HEK293 (cell line): ENCODE measurements at regions not wholly inside any gene's neighbourhood (a gene's known extent, or its start where the extent isn't known, plus 50 kb on each side); places are given as distances from the start of the nearest gene placed in this dataset.

Experiments
- CTCF ChIA-PET: fragments of 350-600 bp; formaldehyde crosslinking; extraction: SDS; loops from one replicate; lab custom pipeline; 2021; ENCODE audit warnings: antibody characterized with exemption; lab: Yijun Ruan, JAX
- POLR2A ChIA-PET: fragments of 300-600 bp; formaldehyde crosslinking; extraction: SDS; loops from one replicate; lab custom pipeline; 2020; ENCODE audit warnings: antibody characterized with exemption, inconsistent platforms; lab: Yijun Ruan, JAX
- H3K27ac ChIP-seq: fragments of 200-500 bp; sonication (Bioruptor generic); 2 replicates; pipeline ENCODE4 v1.5.1; 2014; ENCODE audit warnings: low read depth, low read length, control low read depth, inconsistent platforms; ENCODE audit errors: extremely low read depth
- H3K36me3 ChIP-seq, 2 experiments: fragments of 200-500 bp in 1 of 2; sonication (Bioruptor generic) in 1 of 2; 1 replicate in 1 of 2; 2 replicates in 1 of 2; pipeline ENCODE4 v1.5.1; 2014 to 2017; ENCODE audit warnings: inconsistent platforms in 2 of 2, low read length in 2 of 2; ENCODE audit not compliant: control insufficient read depth in 2 of 2, insufficient read depth in 1 of 2
- H3K4me1 ChIP-seq: fragments of 200-500 bp; sonication (Bioruptor generic); 2 replicates; pipeline ENCODE4 v1.5.1; 2014; ENCODE audit warnings: mild to moderate bottlenecking, low read length, inconsistent platforms; ENCODE audit not compliant: control insufficient read depth, insufficient read depth
- H3K4me3 ChIP-seq: 2 replicates; pipeline ENCODE4 v1.5.1; 2011; ENCODE audit warnings: low read depth, mild to moderate bottlenecking, control low read depth, low read length, moderate library complexity
- H3K9me3 ChIP-seq: fragments of 200-500 bp; sonication (Bioruptor generic); 2 replicates; pipeline ENCODE4 v1.5.1; 2014; ENCODE audit warnings: low read depth, low read length, inconsistent platforms; ENCODE audit not compliant: control insufficient read depth, insufficient read depth
- BCL11B ChIP-seq: fragments of 450-650 bp; formaldehyde crosslinking; IDR thresholded peaks from 2 replicates; pipeline ENCODE4 v1.5.1; 2016; ENCODE audit warnings: low read depth, missing biosample characterization, missing genetic modification characterization
- GLI2 ChIP-seq: fragments of 450-650 bp; formaldehyde crosslinking; IDR thresholded peaks from 2 replicates; pipeline ENCODE4; 2017; ENCODE audit warnings: missing biosample characterization, missing genetic modification characterization, low read depth, borderline replicate concordance
- GLI4 ChIP-seq: fragments of 450-650 bp; formaldehyde crosslinking; IDR thresholded peaks from 2 replicates; pipeline ENCODE4 v1.5.1; 2016; ENCODE audit warnings: missing biosample characterization, missing genetic modification characterization
- HOXC10 ChIP-seq: sonication (generic); formaldehyde crosslinking; IDR thresholded peaks from 2 replicates; pipeline ENCODE4 v1.8.1; 2023; ENCODE audit warnings: mild to moderate bottlenecking, missing genetic modification reagents
- MEIS1 ChIP-seq: sonication (generic); formaldehyde crosslinking; IDR thresholded peaks from 2 replicates; pipeline ENCODE4 v1.8.1; 2022; ENCODE audit warnings: missing genetic modification reagents, mild to moderate bottlenecking, borderline replicate concordance
- SALL2 ChIP-seq: fragments of 450-650 bp; formaldehyde crosslinking; IDR thresholded peaks from 2 replicates; pipeline ENCODE4 v1.5.0; 2017; ENCODE audit warnings: missing biosample characterization, mild to moderate bottlenecking, missing genetic modification characterization, borderline replicate concordance
- SCRT1 ChIP-seq: fragments of 450-650 bp; formaldehyde crosslinking; IDR thresholded peaks from 2 replicates; pipeline ENCODE4 v1.5.1; 2016; ENCODE audit warnings: missing biosample characterization, missing genetic modification characterization, borderline replicate concordance
- ZBTB11 ChIP-seq: fragments of 450-650 bp; formaldehyde crosslinking; conservative IDR thresholded peaks from 2 replicates; pipeline ENCODE4 v1.5.1; 2016; ENCODE audit warnings: low read depth, missing biosample characterization, missing genetic modification characterization
- ZBTB21 ChIP-seq: fragments of 450-650 bp; formaldehyde crosslinking; IDR thresholded peaks from 2 replicates; pipeline ENCODE4 v1.5.1; 2017; ENCODE audit warnings: missing biosample characterization, missing genetic modification characterization
- ZFP3 ChIP-seq: fragments of 450-650 bp; formaldehyde crosslinking; IDR thresholded peaks from 2 replicates; pipeline ENCODE4 v1.5.1; 2016; ENCODE audit warnings: low read depth, missing biosample characterization, missing genetic modification characterization
- ZNF121 ChIP-seq: fragments of 450-650 bp; formaldehyde crosslinking; IDR thresholded peaks from 2 replicates; pipeline ENCODE4 v1.5.1; 2016; ENCODE audit warnings: missing biosample characterization, missing genetic modification characterization
- ZNF132 ChIP-seq: fragments of 450-650 bp; formaldehyde crosslinking; IDR thresholded peaks from 2 replicates; pipeline ENCODE4 v1.5.1; 2017; ENCODE audit warnings: missing biosample characterization, missing genetic modification characterization, borderline replicate concordance
- ZNF140 ChIP-seq: fragments of 450-650 bp; formaldehyde crosslinking; IDR thresholded peaks from 2 replicates; pipeline ENCODE4 v1.5.1; 2016; ENCODE audit warnings: missing biosample characterization, missing genetic modification characterization
- ZNF19 ChIP-seq: fragments of 450-650 bp; formaldehyde crosslinking; IDR thresholded peaks from 2 replicates; pipeline ENCODE4; 2016; ENCODE audit warnings: missing biosample characterization, missing genetic modification characterization, low read depth
- ZNF311 ChIP-seq: fragments of 450-650 bp; formaldehyde crosslinking; IDR thresholded peaks from 2 replicates; pipeline ENCODE4 v1.5.1; 2017; ENCODE audit warnings: missing biosample characterization, missing genetic modification characterization, borderline replicate concordance
- ZNF341 ChIP-seq: fragments of 450-650 bp; formaldehyde crosslinking; IDR thresholded peaks from 2 replicates; pipeline ENCODE4; 2016; ENCODE audit warnings: low read depth, missing biosample characterization, missing genetic modification characterization
- ZNF394 ChIP-seq: fragments of 450-650 bp; formaldehyde crosslinking; IDR thresholded peaks from 2 replicates; pipeline ENCODE4 v1.5.1; 2016; ENCODE audit warnings: missing biosample characterization, missing genetic modification characterization, mild to moderate bottlenecking, moderate library complexity, borderline replicate concordance
- ZNF423 ChIP-seq: fragments of 450-650 bp; formaldehyde crosslinking; IDR thresholded peaks from 2 replicates; pipeline ENCODE4 v1.5.1; 2016; ENCODE audit warnings: missing biosample characterization, missing genetic modification characterization
- ZNF501 ChIP-seq: fragments of 450-650 bp; formaldehyde crosslinking; IDR thresholded peaks from 2 replicates; pipeline ENCODE4 v1.5.1; 2016; ENCODE audit warnings: missing biosample characterization, missing genetic modification characterization
- ZNF610 ChIP-seq: fragments of 450-650 bp; formaldehyde crosslinking; IDR thresholded peaks from 2 replicates; pipeline ENCODE4 v1.5.1; 2016; ENCODE audit warnings: missing biosample characterization, missing genetic modification characterization, borderline replicate concordance
- TF ChIP-seq, protein P1 (sequence below): fragments of 450-650 bp; formaldehyde crosslinking; IDR thresholded peaks from 2 replicates; pipeline ENCODE4 v1.5.1; 2016; ENCODE audit warnings: missing biosample characterization, missing genetic modification characterization
- TF ChIP-seq, protein P2 (sequence below): fragments of 450-650 bp; formaldehyde crosslinking; IDR thresholded peaks from 2 replicates; pipeline ENCODE4 v1.5.1; 2016; ENCODE audit warnings: missing biosample characterization, missing genetic modification characterization, borderline replicate concordance
- TF ChIP-seq, protein P3 (sequence below): fragments of 450-650 bp; formaldehyde crosslinking; IDR thresholded peaks from 2 replicates; pipeline ENCODE4 v1.5.1; 2016; ENCODE audit warnings: missing biosample characterization, missing genetic modification characterization, borderline replicate concordance

GRCh38 chr6:155694419-155694790 lies 238.8 kb upstream of the NOX3 start (continued):
- TF ChIP-seq ZBTB11 (tag by site-specific recombination) (no peak), ZFP3 (tag by site-specific recombination) (no peak), BCL11B (no peak), HOXC10 (CRISPR knock-in tag) (no peak), ZNF19 (tag by site-specific recombination) (no peak), ZNF132 (tag by site-specific recombination) (no peak), MEIS1 (no peak), ZNF311 (no peak), GLI2 (tag by site-specific recombination) (no peak), ZNF610 (tag by site-specific recombination) (no peak), ZNF394 (tag by site-specific recombination) (no peak)

- POLR2A ChIA-PET = no interaction called here
- Histone ChIP-seq H3K36me3 (no peaks in the 10 kb centered on the region), H3K9me3 (no peaks in the 10 kb centered on the region), H3K27ac (no peak overlapping the region), H3K4me1 (no peaks in the 10 kb centered on the region), H3K4me3 (no peak overlapping the region)
- CTCF ChIA-PET = interaction anchor here (0.8 kb wide), 1 partner anchor 7 kb away, joined by 4 read pairs; no protein-coding TSS in a partner anchor
- TF ChIP-seq GLI4 = no peak
- no peak for TF ChIP-seq SCRT1 (tag by site-specific recombination)
- TF ChIP-seq, protein P1, sequence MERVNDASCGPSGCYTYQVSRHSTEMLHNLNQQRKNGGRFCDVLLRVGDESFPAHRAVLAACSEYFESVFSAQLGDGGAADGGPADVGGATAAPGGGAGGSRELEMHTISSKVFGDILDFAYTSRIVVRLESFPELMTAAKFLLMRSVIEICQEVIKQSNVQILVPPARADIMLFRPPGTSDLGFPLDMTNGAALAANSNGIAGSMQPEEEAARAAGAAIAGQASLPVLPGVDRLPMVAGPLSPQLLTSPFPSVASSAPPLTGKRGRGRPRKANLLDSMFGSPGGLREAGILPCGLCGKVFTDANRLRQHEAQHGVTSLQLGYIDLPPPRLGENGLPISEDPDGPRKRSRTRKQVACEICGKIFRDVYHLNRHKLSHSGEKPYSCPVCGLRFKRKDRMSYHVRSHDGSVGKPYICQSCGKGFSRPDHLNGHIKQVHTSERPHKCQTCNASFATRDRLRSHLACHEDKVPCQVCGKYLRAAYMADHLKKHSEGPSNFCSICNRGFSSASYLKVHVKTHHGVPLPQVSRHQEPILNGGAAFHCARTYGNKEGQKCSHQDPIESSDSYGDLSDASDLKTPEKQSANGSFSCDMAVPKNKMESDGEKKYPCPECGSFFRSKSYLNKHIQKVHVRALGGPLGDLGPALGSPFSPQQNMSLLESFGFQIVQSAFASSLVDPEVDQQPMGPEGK (tag by site-specific recombination) = no peak
- no peak for TF ChIP-seq ZNF423 (tag by site-specific recombination)
- TF ChIP-seq ZNF121 (tag by site-specific recombination) = no peak
- no peak for TF ChIP-seq ZNF140 (tag by site-specific recombination)
- no peak for TF ChIP-seq ZBTB21 (tag by site-specific recombination)
- TF ChIP-seq ZNF501 (tag by site-specific recombination) = no peak
- TF ChIP-seq SALL2 (tag by site-specific recombination) = no peak
- TF ChIP-seq, protein P2, sequence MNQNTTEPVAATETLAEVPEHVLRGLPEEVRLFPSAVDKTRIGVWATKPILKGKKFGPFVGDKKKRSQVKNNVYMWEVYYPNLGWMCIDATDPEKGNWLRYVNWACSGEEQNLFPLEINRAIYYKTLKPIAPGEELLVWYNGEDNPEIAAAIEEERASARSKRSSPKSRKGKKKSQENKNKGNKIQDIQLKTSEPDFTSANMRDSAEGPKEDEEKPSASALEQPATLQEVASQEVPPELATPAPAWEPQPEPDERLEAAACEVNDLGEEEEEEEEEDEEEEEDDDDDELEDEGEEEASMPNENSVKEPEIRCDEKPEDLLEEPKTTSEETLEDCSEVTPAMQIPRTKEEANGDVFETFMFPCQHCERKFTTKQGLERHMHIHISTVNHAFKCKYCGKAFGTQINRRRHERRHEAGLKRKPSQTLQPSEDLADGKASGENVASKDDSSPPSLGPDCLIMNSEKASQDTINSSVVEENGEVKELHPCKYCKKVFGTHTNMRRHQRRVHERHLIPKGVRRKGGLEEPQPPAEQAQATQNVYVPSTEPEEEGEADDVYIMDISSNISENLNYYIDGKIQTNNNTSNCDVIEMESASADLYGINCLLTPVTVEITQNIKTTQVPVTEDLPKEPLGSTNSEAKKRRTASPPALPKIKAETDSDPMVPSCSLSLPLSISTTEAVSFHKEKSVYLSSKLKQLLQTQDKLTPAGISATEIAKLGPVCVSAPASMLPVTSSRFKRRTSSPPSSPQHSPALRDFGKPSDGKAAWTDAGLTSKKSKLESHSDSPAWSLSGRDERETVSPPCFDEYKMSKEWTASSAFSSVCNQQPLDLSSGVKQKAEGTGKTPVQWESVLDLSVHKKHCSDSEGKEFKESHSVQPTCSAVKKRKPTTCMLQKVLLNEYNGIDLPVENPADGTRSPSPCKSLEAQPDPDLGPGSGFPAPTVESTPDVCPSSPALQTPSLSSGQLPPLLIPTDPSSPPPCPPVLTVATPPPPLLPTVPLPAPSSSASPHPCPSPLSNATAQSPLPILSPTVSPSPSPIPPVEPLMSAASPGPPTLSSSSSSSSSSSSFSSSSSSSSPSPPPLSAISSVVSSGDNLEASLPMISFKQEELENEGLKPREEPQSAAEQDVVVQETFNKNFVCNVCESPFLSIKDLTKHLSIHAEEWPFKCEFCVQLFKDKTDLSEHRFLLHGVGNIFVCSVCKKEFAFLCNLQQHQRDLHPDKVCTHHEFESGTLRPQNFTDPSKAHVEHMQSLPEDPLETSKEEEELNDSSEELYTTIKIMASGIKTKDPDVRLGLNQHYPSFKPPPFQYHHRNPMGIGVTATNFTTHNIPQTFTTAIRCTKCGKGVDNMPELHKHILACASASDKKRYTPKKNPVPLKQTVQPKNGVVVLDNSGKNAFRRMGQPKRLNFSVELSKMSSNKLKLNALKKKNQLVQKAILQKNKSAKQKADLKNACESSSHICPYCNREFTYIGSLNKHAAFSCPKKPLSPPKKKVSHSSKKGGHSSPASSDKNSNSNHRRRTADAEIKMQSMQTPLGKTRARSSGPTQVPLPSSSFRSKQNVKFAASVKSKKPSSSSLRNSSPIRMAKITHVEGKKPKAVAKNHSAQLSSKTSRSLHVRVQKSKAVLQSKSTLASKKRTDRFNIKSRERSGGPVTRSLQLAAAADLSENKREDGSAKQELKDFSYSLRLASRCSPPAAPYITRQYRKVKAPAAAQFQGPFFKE (tag by site-specific recombination) = no peak
- TF ChIP-seq ZNF341 (tag by site-specific recombination) = no peak
- TF ChIP-seq, protein P3, sequence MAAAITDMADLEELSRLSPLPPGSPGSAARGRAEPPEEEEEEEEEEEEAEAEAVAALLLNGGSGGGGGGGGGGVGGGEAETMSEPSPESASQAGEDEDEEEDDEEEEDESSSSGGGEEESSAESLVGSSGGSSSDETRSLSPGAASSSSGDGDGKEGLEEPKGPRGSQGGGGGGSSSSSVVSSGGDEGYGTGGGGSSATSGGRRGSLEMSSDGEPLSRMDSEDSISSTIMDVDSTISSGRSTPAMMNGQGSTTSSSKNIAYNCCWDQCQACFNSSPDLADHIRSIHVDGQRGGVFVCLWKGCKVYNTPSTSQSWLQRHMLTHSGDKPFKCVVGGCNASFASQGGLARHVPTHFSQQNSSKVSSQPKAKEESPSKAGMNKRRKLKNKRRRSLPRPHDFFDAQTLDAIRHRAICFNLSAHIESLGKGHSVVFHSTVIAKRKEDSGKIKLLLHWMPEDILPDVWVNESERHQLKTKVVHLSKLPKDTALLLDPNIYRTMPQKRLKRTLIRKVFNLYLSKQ (tag by site-specific recombination) = no peak
These were observed 238.2 kb upstream of the NOX3 start for GRCh38 chr6:155693573-155694418.
